Mesenchymal stem cell (in vitro differentiated cells and primary cell): ENCODE measurements at regions not wholly inside any gene's neighbourhood (a gene's known extent, or its start where the extent isn't known, plus 50 kb on each side); places are given as distances from the start of the nearest gene placed in this dataset.
A peak's percentile ranks its signal among the peaks of the same experiment; 100 is the strongest.

Experiments used
- DNase-seq: peaks from one replicate; pipeline ENCODE4 v3.0.0-alpha.2; 2013
- H2AFZ ChIP-seq: one replicate; pipeline ENCODE4 v1.6.1; 2013; ENCODE audit warnings: low read depth, mild to moderate bottlenecking, control low read depth, inconsistent platforms, low read length, moderate library complexity
- H2AK5ac ChIP-seq: 2 replicates; pipeline ENCODE4 v1.6.1; 2013; ENCODE audit warnings: low read length, moderate library complexity, mild to moderate bottlenecking, inconsistent platforms; ENCODE audit not compliant: severe bottlenecking
- H2BK120ac ChIP-seq: one replicate; pipeline ENCODE4 v1.6.1; 2013; ENCODE audit warnings: low read depth, mild to moderate bottlenecking, inconsistent platforms, low read length, moderate library complexity
- H2BK12ac ChIP-seq, 2 experiments: one replicate each; pipeline ENCODE4 v1.6.1; 2013; ENCODE audit warnings: inconsistent platforms in 2 of 2, low read length in 2 of 2, mild to moderate bottlenecking in 2 of 2, moderate library complexity in 2 of 2, control low read depth in 1 of 2
- H2BK15ac ChIP-seq: one replicate; pipeline ENCODE4 v1.6.1; 2013; ENCODE audit warnings: mild to moderate bottlenecking, low read depth, inconsistent platforms; ENCODE audit not compliant: poor library complexity, severe bottlenecking
- H2BK5ac ChIP-seq: 2 replicates; pipeline ENCODE4 v1.6.1; 2013; ENCODE audit warnings: low read depth, mild to moderate bottlenecking, low read length, control low read depth, inconsistent platforms; ENCODE audit not compliant: poor library complexity, severe bottlenecking
- H3K14ac ChIP-seq, 2 experiments: one replicate each; pipeline ENCODE4 v1.6.1; 2013; ENCODE audit warnings: inconsistent platforms in 2 of 2, low read length in 2 of 2, control low read depth in 1 of 2, mild to moderate bottlenecking in 1 of 2, moderate library complexity in 1 of 2
- H3K18ac ChIP-seq, 2 experiments: one replicate each; pipeline ENCODE4 v1.6.1; 2013; ENCODE audit warnings: inconsistent platforms in 2 of 2, low read length in 2 of 2, control low read depth in 1 of 2, low read depth in 1 of 2, mild to moderate bottlenecking in 1 of 2
- H3K23ac ChIP-seq, 2 experiments: one replicate each; pipeline ENCODE4 v1.6.1; 2013; ENCODE audit warnings: inconsistent platforms in 2 of 2, low read length in 2 of 2, mild to moderate bottlenecking in 2 of 2, moderate library complexity in 2 of 2, control low read depth in 1 of 2
- H3K27ac ChIP-seq: 2 replicates; pipeline ENCODE4 v1.5.1; 2013; ENCODE audit warnings: mild to moderate bottlenecking, moderate library complexity, low read length, control low read depth, inconsistent platforms; ENCODE audit not compliant: poor library complexity, severe bottlenecking
- H3K27me3 ChIP-seq, 2 experiments: 2 replicates each; pipeline versions ENCODE4 v1.6.1 to v1.7.0; 2013; ENCODE audit warnings: low read length in 2 of 2, mild to moderate bottlenecking in 2 of 2, moderate library complexity in 2 of 2, control low read depth in 1 of 2, inconsistent platforms in 1 of 2; ENCODE audit not compliant: control insufficient read depth in 1 of 2, insufficient read depth in 1 of 2
- H3K36me3 ChIP-seq, 2 experiments: 2 replicates each; pipeline versions ENCODE4 v1.6.1 to v1.7.0; 2013; ENCODE audit warnings: low read length in 2 of 2, control low read depth in 1 of 2, inconsistent platforms in 1 of 2, low read depth in 1 of 2, mild to moderate bottlenecking in 1 of 2; ENCODE audit not compliant: insufficient read depth in 2 of 2, control insufficient read depth in 1 of 2
- H3K4ac ChIP-seq, 2 experiments: one replicate each; pipeline ENCODE4 v1.6.1; 2013; ENCODE audit warnings: inconsistent platforms in 2 of 2, low read length in 2 of 2, mild to moderate bottlenecking in 2 of 2, moderate library complexity in 2 of 2, control low read depth in 1 of 2, low read depth in 1 of 2
- H3K4me1 ChIP-seq: 2 replicates; pipeline ENCODE4 v1.6.1; 2013; ENCODE audit warnings: low read depth, low read length, control low read depth; ENCODE audit not compliant: control insufficient read depth, insufficient read depth
- H3K4me2 ChIP-seq: 2 replicates; pipeline ENCODE4 v1.6.1; 2013; ENCODE audit warnings: low read length, mild to moderate bottlenecking, inconsistent platforms; ENCODE audit not compliant: poor library complexity, severe bottlenecking
- H3K4me3 ChIP-seq, 2 experiments: 2 replicates each; pipeline versions ENCODE4 v1.5.1 to v1.7.0; 2013; ENCODE audit warnings: low read length in 2 of 2, mild to moderate bottlenecking in 2 of 2, control low read depth in 1 of 2, low read depth in 1 of 2; ENCODE audit not compliant: insufficient read depth in 1 of 2
- H3K79me1 ChIP-seq: replicated peaks from 2 replicates; pipeline ENCODE4 v1.6.1; 2013; ENCODE audit warnings: mild to moderate bottlenecking, control low read depth, low read length, inconsistent platforms; ENCODE audit not compliant: poor library complexity, severe bottlenecking
- H3K9ac ChIP-seq: 2 replicates; pipeline ENCODE4 v1.7.0; 2013; ENCODE audit warnings: mild to moderate bottlenecking, low read length, moderate library complexity
- H3K9me3 ChIP-seq: 2 replicates; pipeline ENCODE4 v1.7.0; 2013; ENCODE audit warnings: mild to moderate bottlenecking, low read length; ENCODE audit not compliant: control insufficient read depth
- H4K8ac ChIP-seq: one replicate; pipeline ENCODE4 v1.6.1; 2013; ENCODE audit warnings: inconsistent platforms, mild to moderate bottlenecking, low read length, moderate library complexity
- H4K91ac ChIP-seq: one replicate; pipeline ENCODE4 v1.6.1; 2013; ENCODE audit warnings: mild to moderate bottlenecking, low read length, inconsistent platforms
- WGBS: methylation state at CpG from one replicate; pipeline ENCODE4 v1.1.7; 2013; ENCODE audit warnings: mixed read lengths; 5-methylcytosine and 5-hydroxymethylcytosine counted together

DNA sequence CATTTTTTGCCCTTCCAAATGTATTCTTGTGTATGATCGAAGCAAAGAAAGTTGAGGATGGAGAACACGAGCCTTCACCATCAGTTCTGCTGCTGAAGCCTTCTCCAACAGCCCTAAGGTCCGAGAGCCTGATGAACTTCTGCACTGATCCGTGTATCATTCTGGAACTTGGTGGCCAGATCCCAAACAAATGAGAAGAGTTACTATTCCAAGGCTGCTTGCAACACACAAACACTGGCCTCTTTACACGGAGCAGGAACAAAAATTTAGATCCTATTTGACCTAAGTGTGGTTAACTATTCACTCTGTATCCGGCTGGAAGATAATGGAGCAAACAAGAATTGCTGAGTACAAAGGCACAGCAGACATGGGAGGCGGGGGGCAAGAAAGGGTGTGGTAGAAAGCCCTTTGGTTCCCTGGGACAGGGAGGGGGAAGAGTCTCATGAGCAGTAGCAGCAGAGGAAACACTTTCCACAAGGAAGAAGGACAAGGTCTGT, 282.9 kb downstream of the SOX9 start:
- Histone ChIP-seq H3K27ac (no peak overlapping the region), H4K91ac (no peak overlapping the region), H3K4me1 (peaks cover 20% of the 10 kb centered on the region), H2BK5ac (no peak overlapping the region), H2AFZ (no peak overlapping the region), H3K4ac (peak overlapping the region in 1 of 2 experiments; percentile 22), H3K27me3 (no peaks in the 10 kb centered on the region), H4K8ac (no peak overlapping the region), H3K9me3 (no peaks in the 10 kb centered on the region), H2BK12ac (peak overlapping the region; percentile 23 to 29), H3K18ac (no peak overlapping the region), H3K4me3 (no peak overlapping the region), H2BK15ac (no peak overlapping the region), H2AK5ac (no peak overlapping the region), H3K14ac (peak overlapping the region in 1 of 2 experiments; percentile 9), H2BK120ac (no peak overlapping the region), H3K79me1 (peaks cover 42% of the 10 kb centered on the region), H3K23ac (no peak overlapping the region), H3K9ac (no peak overlapping the region), H3K4me2 (no peak overlapping the region), H3K36me3 (peaks cover 0 to 14% of the 10 kb centered on the region in 2 experiments)
- DNase-seq, result no peak
- WGBS, result 95% methylated on average over 7 of the region's 7 CpGs

DNA sequence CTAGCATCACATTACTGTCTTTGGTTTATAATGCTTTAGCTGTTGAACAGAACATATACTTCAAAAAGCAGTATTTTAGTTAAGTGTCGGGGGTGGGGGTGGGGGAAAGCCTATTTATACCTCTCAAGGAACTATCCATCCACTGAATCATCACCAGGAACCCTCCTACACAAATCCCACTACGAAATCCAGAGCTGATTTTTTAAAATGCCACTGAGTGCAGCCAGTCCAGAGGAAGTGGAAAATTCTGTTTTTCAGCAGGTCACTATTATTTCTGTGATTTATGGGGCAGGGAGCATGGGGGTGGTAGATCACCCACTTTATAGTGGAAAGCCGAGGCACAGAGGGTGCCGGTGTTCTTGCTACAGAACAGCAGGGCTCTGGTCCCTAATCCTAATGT, 284.1 kb downstream of the SOX9 start:
- peaks cover 0 to 13% of the 10 kb centered on the region in 2 experiments for H3K36me3 ChIP-seq
- H2AFZ ChIP-seq, result no peak overlapping the region
- no peaks in the 10 kb centered on the region for H3K27me3 ChIP-seq
- no peak overlapping the region for H3K4me3 ChIP-seq
- no peak overlapping the region for H4K91ac ChIP-seq
- no peak overlapping the region for H2BK5ac ChIP-seq
- no peak overlapping the region for H2BK120ac ChIP-seq
- peak overlapping the region; percentile 27 for H4K8ac ChIP-seq
- H3K23ac ChIP-seq, result no peak overlapping the region
- peaks cover 20% of the 10 kb centered on the region for H3K4me1 ChIP-seq
- H2BK12ac ChIP-seq, result no peak overlapping the region
- no peak overlapping the region for H3K4me2 ChIP-seq
- H3K9me3 ChIP-seq, result no peaks in the 10 kb centered on the region
- H3K14ac ChIP-seq, result no peak overlapping the region
- H2BK15ac ChIP-seq, result no peak overlapping the region
- H2AK5ac ChIP-seq, result no peak overlapping the region
- H3K27ac ChIP-seq, result peak overlapping the region; percentile 63
- peak overlapping the region; percentile 69 for H3K9ac ChIP-seq
- 0% methylated on average over 2 of the region's 4 CpGs for WGBS
- no peak overlapping the region for H3K18ac ChIP-seq
- peaks cover 44% of the 10 kb centered on the region for H3K79me1 ChIP-seq
- H3K4ac ChIP-seq, result peak overlapping the region in 1 of 2 experiments; percentile 77
- peak; percentile 80 for DNase-seq

DNA sequence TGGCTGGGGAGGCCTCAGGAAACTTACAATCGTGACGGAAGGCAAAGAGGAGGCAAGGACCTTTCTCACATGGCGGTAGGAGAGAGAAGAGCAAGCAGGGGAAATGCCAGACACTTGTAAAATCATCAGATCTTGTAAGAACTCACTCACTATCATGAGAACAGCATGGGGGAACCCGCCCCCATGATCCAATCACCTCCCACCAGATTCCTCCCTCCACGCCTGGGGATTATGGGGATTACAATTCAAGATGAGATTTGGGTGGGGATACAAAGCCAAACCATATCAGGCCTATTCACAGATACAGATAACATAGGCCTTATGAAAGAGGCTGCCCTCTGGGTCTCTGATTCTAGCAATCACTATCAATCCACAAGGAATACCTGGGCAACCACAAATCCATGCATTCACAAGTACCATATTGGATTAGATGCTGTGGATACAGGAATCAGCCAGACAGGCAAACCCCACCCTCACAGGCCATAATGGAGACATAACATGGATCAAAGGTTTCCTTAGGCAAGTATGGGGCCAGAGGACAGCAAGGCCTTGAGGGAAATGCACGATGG, 284.9 kb downstream of the SOX9 start:
- Histone ChIP-seq H3K27ac (no peak overlapping the region), H3K36me3 (peaks cover 0 to 11% of the 10 kb centered on the region in 2 experiments), H3K4ac (peak overlapping the region in 1 of 2 experiments; percentile 44)

DNA sequence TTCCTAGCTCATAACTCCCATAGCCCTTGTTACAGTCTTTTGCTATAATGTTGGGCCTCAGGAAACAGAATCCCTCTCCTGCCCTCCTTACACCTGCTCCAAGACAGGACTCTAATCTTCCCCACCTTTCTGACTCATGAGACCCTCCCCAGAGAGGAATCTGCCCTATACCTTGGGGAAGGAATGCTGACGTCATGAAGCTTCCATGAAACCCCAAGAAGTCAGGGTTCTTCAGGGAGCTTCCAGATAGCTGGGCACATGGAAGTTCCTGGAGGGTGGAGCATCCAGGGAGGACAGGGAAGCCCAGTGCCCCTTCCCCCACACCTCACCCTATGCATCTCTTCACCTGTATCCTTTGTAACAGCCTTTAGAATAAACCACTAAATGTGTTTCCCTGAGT, 285.7 kb downstream of the SOX9 start:
- H3K79me1 ChIP-seq, result peaks cover 49% of the 10 kb centered on the region
- peak overlapping the region; percentile 82 for H2BK15ac ChIP-seq
- no peak overlapping the region for H2BK120ac ChIP-seq
- 100% methylated on average over 1 of the region's 1 CpG for WGBS
- H2AK5ac ChIP-seq, result peak overlapping the region; percentile 84
- peak overlapping the region; percentile 38 to 39 for H3K4ac ChIP-seq
- no peaks in the 10 kb centered on the region for H3K27me3 ChIP-seq
- no peak overlapping the region for H3K14ac ChIP-seq
- H3K18ac ChIP-seq, result peak overlapping the region; percentile 35 to 49
- no peak overlapping the region for H4K8ac ChIP-seq
- no peak overlapping the region for H3K27ac ChIP-seq
- H2BK5ac ChIP-seq, result no peak overlapping the region
- no peak overlapping the region for H4K91ac ChIP-seq
- DNase-seq, result no peak
- no peak overlapping the region for H3K9ac ChIP-seq
- H3K23ac ChIP-seq, result no peak overlapping the region
- peak overlapping the region; percentile 71 to 75 for H2BK12ac ChIP-seq
- peaks cover 0 to 11% of the 10 kb centered on the region in 2 experiments for H3K36me3 ChIP-seq
- H3K9me3 ChIP-seq, result no peaks in the 10 kb centered on the region
- H2AFZ ChIP-seq, result no peak overlapping the region
- H3K4me1 ChIP-seq, result peaks cover 28% of the 10 kb centered on the region
- H3K4me2 ChIP-seq, result no peak overlapping the region
- no peak overlapping the region for H3K4me3 ChIP-seq

More for the DNA sequence above, 284.9 kb downstream of the SOX9 start:
- H3K9me3 ChIP-seq, result no peaks in the 10 kb centered on the region
- H3K4me1 ChIP-seq, result peaks cover 22% of the 10 kb centered on the region
- peaks cover 44% of the 10 kb centered on the region for H3K79me1 ChIP-seq
- H2AK5ac ChIP-seq, result peak overlapping the region; percentile 4
- H3K14ac ChIP-seq, result no peak overlapping the region
- no peak overlapping the region for H3K4me3 ChIP-seq
- no peak overlapping the region for H3K4me2 ChIP-seq
- H2BK120ac ChIP-seq, result no peak overlapping the region
- no peaks in the 10 kb centered on the region for H3K27me3 ChIP-seq
- peak overlapping the region; percentile 71 to 93 for H2BK12ac ChIP-seq
- H2BK5ac ChIP-seq, result no peak overlapping the region
- no peak overlapping the region for H3K23ac ChIP-seq
- H4K8ac ChIP-seq, result peak overlapping the region; percentile 1
- H2AFZ ChIP-seq, result no peak overlapping the region
- H3K9ac ChIP-seq, result no peak overlapping the region
- DNase-seq, result no peak
- peak overlapping the region; percentile 55 for H2BK15ac ChIP-seq
- H4K91ac ChIP-seq, result peak overlapping the region; percentile 0
- H3K18ac ChIP-seq, result peak overlapping the region; percentile 1 to 54
- WGBS, result 68% methylated on average over 4 of the region's 6 CpGs
